ENCODE measurements at regions not wholly inside any gene's neighbourhood (a gene's known extent, or its start where the extent isn't known, plus 50 kb on each side); places are given as distances from the start of the nearest gene placed in this dataset.

DNA sequence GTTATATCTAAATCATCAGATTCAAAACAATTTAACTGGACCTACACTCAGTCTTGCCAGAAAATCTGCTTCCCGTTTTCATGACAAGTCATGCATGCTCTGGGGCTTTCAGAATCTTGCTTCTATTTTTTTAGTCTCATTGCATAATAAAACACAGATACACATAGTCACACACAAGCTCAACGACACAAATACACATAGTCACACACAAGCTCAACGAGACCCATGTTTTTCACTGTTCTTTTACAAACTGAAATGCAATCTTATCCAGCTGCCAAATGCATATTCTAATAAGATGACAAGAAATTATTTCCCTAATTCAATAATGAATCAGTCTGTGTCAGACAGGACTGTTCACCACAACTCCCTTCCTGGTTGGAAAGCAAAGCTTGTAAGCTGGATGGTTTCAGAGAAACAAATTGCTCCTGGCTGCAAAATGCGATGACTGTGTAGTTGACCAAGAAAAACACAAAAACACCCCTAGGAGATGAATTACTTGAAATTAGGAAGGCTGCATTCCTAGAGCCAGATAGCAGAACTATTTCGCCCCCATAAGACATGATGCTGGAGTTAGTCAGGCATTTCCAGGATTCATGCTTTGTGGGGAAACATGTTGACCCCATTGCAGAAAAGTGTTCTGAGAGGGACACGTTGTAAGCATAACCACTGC is 208.7 kb downstream of the CHIC2 start:
- H3K4me3 ChIP-seq (ENCODE audit: low read depth, low read length): no peak overlapping the region
- TF ChIP-seq CTCF (IDR thresholded peaks at IDR 0.05; ENCODE audit: low read depth, low read length): no peak

DNA sequence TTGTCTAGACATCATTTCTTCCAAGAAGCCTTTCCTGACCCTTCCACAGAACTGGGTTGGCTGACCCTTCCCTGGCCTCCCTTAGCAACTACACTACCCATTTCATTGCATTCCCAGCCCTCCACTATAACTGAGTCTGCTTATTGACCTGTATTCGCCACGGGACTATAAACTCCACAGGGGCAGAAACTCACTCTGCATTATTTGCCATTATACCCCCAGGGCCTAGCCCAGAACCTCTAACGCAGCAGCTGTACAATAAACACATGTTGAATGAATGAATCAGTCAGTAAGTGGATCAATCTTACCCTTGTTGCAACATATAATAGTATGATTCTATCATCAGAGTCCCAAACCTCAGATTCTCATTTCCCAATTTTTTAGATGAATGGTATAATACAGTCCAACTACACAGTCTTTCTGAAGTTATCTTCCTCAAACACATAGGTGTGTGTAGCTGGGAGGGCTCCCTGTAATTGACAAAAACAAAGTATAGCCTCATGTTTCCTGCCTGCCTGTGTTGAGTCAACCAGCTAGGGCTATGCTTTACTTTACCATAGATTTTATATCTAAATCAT is 209.3 kb downstream of the CHIC2 start:
- TF ChIP-seq CTCF (IDR thresholded peaks at IDR 0.05; ENCODE audit: low read depth, low read length): no peak
- no peak overlapping the region for H3K4me3 ChIP-seq (ENCODE audit: low read depth, low read length)

DNA sequence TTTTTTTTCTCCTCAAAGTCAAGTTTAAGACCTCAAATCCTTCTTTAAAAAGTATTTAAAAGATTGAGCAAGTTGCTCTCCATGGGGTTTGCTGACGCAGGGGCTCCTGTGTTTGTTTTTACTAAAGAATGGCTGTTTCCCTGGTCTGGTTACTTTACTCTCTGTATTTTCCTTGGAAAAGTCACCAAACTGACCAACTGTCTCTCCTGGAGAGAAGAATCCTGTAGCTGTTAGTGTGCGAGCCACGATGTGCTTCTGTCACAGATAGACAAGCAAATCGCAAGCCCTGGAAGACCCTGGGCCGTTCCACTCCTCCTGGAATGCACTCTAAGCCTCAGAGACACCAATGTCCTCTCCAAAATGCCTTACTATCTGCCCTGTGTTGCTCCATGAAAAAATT is 212.1 kb downstream of the CHIC2 start:
- no peak for TF ChIP-seq CTCF (IDR thresholded peaks at IDR 0.05; ENCODE audit: low read depth, low read length)
- no peak overlapping the region for H3K4me3 ChIP-seq (ENCODE audit: low read depth, low read length)

DNA sequence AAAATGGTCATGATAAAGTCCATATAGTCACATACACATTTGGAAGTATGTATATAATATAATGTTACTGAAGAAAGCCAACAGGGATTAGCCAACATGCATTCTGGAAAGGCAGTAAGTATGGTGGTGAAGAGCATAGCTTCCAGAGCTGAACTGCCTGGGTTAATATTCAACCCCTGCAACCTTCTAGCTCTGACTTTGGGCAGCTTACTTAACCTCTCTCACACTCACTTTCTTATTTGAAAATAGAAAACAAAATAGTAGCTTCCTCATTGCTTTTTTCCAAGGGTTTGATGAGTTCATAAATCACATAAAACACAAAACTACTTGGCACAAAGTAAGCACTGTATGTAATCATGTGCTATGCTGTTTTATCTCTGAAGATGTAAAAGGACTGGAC is 216.4 kb downstream of the CHIC2 start:
- H3K4me3 ChIP-seq (ENCODE audit: low read depth, low read length): no peak overlapping the region
- no peak for TF ChIP-seq CTCF (IDR thresholded peaks at IDR 0.05; ENCODE audit: low read depth, low read length)

- H3K4me3 ChIP-seq (ENCODE audit: low read depth, low read length): no peak overlapping the region
- TF ChIP-seq CTCF (IDR thresholded peaks at IDR 0.05; ENCODE audit: low read depth, low read length): no peak
These were observed 219.9 kb downstream of the CHIC2 start for GRCh38 chr4:53844551-53844950.

GRCh38 chr4:53844133-53844532 is 220.3 kb downstream of the CHIC2 start:
- H3K4me3 ChIP-seq (ENCODE audit: low read depth, low read length): no peak overlapping the region
- no peak for TF ChIP-seq CTCF (IDR thresholded peaks at IDR 0.05; ENCODE audit: low read depth, low read length)

GRCh38 chr4:53841711-53842110 is 222.7 kb downstream of the CHIC2 start:
- no peak overlapping the region for H3K4me3 ChIP-seq (ENCODE audit: low read depth, low read length)
- TF ChIP-seq CTCF (IDR thresholded peaks at IDR 0.05; ENCODE audit: low read depth, low read length): no peak
